ENCODE measurements at regions not wholly inside any gene's neighbourhood (a gene's known extent, or its start where the extent isn't known, plus 50 kb on each side); places are given as distances from the start of the nearest gene placed in this dataset.

- no peak for DNase-seq
Observed at GRCh38 chr9:99366183-99366582, 144.1 kb downstream of the SEC61B start.

- DNase-seq: no peak
Observed at GRCh38 chr9:99366621-99367020, 144.5 kb downstream of the SEC61B start.

DNA sequence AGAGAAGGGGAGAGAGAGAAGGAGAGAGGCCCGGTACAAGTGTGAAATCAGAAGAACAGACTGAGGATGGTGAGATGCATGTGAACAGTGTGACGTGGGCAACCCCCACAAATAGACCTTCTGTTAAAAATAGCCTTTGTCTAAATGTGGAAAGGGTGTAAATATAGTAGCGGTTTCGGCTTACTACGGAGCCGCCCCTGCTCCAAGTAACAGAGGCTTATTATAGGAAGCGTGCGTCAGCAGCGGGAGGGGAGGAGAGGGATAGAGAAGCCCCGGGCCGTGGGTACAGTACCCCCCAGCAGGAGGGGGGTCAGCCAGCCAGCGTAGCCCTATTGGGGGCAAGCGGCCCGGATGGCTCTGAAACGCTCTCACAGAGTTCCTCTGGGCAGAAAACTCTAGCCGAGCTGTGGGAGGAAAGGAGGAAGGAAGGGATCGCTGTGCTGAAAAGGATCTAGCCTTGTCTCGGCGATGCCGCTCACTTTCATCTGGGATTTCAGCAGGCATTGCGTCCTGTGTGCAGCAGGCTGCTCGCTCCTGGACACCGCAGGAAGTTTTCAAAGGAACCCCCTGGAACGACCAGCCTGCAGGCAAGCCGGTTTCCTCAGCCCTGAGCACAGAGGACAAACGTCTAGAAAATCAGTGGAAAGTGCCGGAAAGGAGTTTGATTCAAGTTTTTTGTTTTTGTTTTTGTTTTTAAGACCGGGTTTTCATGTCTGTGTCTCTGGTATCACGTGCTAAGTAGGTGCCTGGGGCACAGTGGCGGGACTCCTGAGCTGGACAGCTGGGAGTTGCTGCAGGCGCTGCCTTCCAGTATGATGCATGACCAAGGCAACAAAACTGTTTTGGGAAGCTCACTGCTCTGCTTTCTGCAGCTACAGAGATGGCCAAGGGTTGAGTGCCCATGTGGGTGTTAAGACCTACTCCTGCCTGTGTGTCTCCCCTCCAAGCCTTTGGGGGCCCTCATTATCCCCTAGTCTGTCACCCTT, 146.6 kb downstream of the SEC61B start:
- peak; percentile 51 for DNase-seq

- DNase-seq: no peak
Observed at GRCh38 chr9:99369327-99369722, 147.2 kb downstream of the SEC61B start.

- DNase-seq: no peak
Observed at GRCh38 chr9:99370376-99370775, 148.3 kb downstream of the SEC61B start.

- no peak for DNase-seq
Observed at GRCh38 chr9:99371376-99371775, 149.3 kb downstream of the SEC61B start.

GRCh38 chr9:99373912-99374311, 151.8 kb downstream of the SEC61B start:
- DNase-seq: no peak

DNA sequence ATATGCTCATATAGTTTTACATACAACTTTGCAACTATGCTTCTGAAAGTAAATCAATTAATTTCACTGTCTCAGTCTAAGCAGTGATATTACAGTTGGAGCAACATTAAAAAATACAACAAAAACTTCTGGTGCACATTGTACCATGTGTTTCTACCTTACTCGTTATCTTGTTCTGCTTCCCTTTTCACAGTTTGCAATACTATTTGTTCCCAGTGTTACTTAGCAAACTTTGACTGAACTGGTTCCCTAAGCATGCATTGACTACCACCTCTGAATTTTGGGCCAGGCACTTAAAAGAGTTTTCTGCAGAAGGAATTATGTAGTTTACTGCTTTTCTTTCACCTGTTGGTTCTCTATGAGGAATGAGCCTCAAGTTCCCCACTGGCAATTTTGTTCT, 152.7 kb downstream of the SEC61B start:
- no peak for DNase-seq

DNA sequence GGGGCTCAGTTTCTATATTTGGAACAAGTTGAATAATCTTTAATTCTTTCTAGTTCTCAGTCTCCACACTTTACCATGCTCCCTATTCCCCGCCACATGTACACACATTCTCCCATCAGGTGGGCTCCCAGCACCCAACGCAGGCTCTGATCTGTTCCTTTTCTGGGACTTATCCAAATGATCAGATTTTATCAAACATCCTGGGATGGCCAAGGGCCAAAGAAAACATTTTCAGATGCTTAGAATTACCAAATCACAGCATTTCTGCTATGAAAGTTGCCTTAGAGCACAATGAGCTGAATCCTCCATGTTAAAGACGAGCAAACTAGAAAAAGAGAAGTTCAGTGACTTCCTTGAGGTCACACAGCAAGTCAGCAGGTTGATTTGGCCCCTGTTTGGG, 153.4 kb downstream of the SEC61B start:
- peak; percentile 44 for DNase-seq

DNA sequence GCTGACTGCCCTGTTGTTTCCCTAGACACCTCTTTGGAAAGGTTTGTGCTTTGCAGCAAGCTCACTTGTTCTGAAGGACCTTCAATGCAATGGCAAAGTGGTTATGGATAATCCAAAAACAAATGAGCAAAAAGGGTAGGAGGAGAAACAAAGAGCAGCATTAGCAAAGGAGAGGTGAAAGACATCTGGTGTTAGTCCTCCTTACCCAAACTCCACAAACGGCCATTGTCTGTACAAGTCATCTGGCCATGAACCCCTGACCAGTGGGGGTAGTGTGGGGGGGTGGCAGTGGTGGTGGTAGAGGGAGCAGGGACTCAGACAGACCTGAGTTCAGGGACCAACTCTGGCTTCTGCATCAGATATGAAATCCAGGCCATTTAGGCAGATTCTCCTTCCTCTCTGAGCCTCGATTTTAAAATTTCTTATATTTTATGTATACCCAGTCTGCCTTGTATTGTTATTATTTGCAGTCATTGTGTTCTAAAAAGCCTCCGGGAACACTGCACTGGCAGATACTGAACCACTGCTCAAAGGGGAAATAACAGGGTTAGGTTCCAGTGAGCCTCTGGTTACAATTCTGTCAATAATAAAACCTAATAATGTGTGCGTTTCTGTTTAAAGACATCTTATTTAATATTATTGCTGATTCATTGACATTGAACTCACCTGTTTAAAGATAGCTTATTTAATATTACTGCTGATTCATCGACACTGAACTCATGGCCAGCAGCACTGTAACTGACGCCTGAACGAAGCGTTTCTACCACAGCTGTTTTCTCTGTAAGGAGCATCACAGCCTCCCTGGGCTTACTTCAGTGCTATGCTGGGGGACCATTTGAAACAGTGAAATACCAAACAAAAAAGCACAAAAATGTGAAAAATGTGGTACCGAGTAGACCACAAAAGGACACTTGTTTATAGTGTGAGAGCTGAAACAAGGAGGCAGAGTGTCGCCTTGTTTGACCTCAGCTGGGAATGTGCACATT, 156.0 kb downstream of the SEC61B start:
- DNase-seq: no peak

GRCh38 chr9:99383536-99383935, 161.5 kb downstream of the SEC61B start:
- DNase-seq: no peak

- DNase-seq: no peak
Observed at GRCh38 chr9:99385215-99385614, 163.1 kb downstream of the SEC61B start.

GRCh38 chr9:99385814-99386279, 163.8 kb downstream of the SEC61B start:
- peak; percentile 55 for DNase-seq

- DNase-seq: peak; percentile 34
Observed at GRCh38 chr9:99387431-99387830, 165.3 kb downstream of the SEC61B start.

DNA sequence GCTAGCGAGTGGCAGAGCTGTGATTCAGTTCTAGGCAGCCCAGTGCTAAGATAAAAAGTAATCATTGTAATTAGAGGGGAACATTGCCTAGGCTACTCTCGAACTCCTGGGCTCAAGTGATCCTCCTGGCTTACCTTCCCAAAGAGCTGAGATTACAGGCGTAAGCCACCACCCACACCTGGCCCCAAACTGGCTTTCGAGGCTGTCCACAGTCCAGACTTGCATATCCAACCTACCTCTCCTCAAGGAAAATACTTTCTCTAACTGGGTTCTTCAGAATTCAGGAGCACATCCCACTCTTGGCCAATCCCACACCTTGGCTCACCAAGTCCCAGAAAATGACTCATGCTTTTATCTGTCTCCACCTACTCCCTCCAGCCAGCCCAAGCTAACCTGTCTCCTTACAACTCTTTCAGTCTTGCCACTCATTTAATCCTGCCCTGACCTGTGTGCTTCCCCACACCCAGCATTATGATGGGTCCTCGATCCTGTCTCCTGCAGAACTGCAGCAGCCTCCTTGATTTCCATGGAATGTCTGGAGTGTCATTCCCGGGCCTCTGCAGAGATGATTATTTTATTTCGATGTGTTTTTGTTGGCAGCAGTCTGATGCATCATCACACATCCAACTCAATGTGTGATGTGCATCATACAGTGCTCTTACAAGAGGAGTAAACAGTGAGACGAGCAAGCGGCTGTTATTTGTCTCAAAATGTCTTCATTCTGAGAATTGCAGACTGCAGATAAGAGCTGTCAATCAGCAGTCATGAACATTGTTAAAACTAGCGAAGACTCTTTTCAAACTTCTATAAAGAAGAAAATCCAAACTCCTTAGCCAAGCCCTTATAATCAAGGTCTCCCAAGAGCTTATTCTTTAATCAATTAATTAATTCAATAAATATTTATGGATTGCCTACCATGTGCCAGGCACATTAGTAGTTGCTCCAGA, 167.3 kb downstream of the SEC61B start:
- DNase-seq: peak; percentile 15

DNA sequence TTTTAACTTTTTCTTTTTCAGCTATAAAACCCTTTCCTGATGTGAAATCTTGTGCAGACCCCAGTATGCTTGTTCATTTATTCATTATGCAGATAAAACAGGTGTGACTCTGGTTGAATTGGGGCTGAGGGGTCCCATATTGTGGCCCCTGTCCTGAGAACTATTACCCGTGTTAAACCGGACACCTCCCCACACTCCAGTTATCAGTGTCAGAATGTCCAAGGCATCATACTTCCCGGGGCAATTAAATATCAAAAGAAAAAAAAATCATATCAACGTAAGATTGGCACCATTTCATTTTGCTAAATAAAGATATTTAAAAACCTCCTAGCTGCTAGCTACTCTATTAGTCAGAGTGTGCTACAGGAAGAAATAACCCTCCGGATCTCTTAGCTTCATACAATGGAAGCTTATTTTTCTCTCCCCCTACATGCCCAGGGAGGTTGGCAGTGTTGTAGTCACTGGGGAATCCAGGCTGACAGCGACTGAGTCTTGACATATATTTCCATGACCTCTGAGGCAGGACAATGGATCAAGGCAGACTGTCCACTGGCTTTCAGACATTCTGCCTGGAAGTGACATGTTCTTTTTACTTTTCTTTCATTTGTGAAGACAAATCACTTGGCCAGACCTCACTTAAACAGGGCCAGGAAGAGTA, 170.0 kb downstream of the SEC61B start:
- DNase-seq: peak; percentile 79

GRCh38 chr9:99392986-99393385, 170.9 kb downstream of the SEC61B start:
- DNase-seq: no peak

DNA sequence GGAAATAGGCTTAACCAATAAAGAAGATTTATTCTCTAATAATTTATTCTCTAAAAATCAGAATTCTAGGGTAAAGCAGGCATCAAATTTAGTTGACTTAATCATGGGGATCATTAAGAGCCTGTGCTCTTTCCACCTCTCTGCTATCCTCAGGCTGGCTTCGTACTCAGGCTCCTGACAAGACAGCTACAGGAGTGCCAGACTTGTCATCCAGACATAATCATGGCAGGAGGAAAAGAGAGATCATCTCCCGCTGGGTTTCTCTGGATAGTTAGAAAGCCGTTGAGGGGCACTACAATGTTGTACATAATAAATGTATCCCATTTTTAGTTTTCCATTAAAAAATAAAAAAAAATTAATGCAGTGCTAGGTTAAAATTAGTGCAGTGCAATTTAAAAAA, 171.9 kb downstream of the SEC61B start:
- DNase-seq: no peak

GRCh38 chr9:99398241-99398640, 176.2 kb downstream of the SEC61B start:
- no peak for DNase-seq

DNA sequence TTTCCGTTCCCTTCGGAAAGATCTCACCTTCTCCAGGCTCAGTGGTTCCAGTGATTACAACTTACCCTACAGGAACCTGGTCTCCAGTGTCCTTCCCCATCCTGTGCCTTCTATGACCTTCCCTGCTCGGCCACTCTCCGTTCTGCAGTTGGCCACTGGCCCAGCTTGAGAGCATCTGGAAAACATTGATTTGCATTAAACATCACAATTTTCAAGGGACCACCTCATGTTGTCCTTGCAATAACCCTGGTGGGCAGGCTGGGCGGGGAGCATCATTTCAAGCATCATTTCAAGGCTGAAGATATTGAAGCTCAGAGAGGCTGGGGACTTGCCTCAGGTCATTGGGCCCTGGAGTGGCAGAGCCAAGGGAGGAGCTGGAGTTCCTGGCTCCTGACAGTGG, 177.4 kb downstream of the SEC61B start:
- DNase-seq: no peak

DNA sequence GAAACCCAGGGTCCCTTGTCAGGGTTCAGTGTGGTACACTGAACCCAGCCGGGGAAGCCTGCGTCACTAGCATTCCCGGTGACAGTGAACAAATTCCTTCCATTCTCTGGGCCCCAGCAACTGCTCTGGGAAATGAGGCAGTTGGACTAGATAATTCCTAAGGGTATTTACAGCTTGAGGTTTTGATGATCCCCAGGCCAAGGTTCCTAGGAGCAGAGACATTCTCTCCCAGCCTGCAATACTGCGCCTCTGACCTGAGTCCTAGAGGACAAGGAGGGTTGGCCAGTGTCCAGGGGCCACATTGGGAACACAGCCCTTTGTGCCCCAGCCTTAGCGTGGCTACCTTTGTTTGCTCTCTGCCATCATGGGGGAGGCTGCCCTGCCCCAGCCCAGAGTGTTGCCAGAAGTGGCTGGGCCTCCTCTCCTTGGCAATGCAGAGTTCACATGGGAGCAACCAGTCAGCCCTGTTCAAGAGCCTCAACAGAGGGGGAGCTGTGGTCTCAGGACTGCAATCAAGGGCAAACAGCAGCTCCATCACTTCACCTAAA, 178.2 kb downstream of the SEC61B start:
- DNase-seq: no peak
